ENCODE measurements at regions not wholly inside any gene's neighbourhood (a gene's known extent, or its start where the extent isn't known, plus 50 kb on each side); places are given as distances from the start of the nearest gene placed in this dataset.

- TF ChIP-seq, protein P1, sequence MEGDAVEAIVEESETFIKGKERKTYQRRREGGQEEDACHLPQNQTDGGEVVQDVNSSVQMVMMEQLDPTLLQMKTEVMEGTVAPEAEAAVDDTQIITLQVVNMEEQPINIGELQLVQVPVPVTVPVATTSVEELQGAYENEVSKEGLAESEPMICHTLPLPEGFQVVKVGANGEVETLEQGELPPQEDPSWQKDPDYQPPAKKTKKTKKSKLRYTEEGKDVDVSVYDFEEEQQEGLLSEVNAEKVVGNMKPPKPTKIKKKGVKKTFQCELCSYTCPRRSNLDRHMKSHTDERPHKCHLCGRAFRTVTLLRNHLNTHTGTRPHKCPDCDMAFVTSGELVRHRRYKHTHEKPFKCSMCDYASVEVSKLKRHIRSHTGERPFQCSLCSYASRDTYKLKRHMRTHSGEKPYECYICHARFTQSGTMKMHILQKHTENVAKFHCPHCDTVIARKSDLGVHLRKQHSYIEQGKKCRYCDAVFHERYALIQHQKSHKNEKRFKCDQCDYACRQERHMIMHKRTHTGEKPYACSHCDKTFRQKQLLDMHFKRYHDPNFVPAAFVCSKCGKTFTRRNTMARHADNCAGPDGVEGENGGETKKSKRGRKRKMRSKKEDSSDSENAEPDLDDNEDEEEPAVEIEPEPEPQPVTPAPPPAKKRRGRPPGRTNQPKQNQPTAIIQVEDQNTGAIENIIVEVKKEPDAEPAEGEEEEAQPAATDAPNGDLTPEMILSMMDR (IDR thresholded peaks at IDR 0.05; ENCODE audit: insufficient read depth, low read depth, low read length): no peak
- no peak for TF ChIP-seq EZH2 (IDR thresholded peaks at IDR 0.05; ENCODE audit: insufficient read depth, low read length)
These were observed 168.4 kb downstream of the TUSC7 start for GRCh38 chr3:116877968-116878367.

Data from astrocyte (in vitro differentiated cells and primary cell).